ENCODE measurements at regions not wholly inside any gene's neighbourhood (a gene's known extent, or its start where the extent isn't known, plus 50 kb on each side); places are given as distances from the start of the nearest gene placed in this dataset.
A peak's percentile ranks its signal among the peaks of the same experiment; 100 is the strongest.

DNA sequence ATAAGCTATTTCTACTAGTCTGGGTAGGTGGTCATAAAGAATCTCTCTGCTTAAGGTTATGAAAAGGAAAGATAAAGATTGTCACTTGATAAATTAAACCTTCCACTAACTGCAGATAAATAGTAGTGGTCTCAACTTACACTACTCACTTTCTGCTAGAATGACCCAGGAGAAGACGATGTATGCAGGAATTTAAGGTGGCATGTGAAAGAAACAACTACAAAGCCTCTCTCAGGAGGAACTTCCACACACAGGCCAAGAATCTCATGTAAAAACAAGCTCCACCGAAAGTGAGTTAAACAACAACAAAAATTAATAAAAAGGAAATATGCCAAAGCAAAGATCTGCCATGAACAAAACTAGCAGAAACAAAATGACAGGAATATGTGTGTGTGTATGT lies 165.4 kb downstream of the CDC14C start:
- TF ChIP-seq, protein P1, sequence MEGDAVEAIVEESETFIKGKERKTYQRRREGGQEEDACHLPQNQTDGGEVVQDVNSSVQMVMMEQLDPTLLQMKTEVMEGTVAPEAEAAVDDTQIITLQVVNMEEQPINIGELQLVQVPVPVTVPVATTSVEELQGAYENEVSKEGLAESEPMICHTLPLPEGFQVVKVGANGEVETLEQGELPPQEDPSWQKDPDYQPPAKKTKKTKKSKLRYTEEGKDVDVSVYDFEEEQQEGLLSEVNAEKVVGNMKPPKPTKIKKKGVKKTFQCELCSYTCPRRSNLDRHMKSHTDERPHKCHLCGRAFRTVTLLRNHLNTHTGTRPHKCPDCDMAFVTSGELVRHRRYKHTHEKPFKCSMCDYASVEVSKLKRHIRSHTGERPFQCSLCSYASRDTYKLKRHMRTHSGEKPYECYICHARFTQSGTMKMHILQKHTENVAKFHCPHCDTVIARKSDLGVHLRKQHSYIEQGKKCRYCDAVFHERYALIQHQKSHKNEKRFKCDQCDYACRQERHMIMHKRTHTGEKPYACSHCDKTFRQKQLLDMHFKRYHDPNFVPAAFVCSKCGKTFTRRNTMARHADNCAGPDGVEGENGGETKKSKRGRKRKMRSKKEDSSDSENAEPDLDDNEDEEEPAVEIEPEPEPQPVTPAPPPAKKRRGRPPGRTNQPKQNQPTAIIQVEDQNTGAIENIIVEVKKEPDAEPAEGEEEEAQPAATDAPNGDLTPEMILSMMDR (IDR thresholded peaks at IDR 0.05), result no peak

DNA sequence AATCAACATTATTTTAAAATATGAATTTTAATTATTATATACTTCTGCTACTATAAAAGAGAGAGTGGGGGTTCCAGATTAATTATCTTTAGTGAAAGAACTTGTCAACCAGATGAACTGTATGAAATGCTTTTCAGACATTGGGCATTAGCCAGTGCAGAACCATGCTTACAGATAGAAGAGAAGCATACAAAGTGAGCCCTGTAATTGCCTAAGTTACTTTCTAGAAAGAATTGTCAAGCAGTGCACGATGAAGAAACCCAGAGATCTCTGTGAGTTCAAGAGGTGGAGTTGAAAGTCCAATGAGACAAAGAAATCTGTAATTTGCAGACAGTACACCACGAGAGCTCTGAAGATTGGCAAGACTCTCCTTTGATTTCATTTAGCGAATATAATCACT lies 166.7 kb downstream of the CDC14C start:
- TF ChIP-seq, protein P1 (IDR thresholded peaks at IDR 0.05), result no peak

DNA sequence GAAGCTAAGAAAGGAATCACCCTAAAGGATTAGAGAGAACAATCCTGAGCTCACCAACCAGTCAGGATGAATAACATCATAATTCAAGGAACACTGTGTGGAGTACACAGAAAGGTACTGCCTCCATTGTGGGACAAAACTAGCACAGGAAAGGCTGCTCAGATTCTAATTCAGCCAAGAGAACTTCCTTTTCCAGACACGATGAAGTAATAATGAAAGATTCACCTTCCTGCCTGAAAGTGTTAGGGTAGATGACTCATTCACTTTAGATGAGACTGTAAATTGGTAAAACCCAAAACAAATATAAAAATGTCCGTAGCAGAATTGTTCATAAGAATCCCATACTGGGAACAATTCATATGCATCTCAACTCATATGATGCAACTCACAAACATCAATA lies 167.2 kb downstream of the CDC14C start:
- TF ChIP-seq, protein P1 (IDR thresholded peaks at IDR 0.05), result no peak

DNA sequence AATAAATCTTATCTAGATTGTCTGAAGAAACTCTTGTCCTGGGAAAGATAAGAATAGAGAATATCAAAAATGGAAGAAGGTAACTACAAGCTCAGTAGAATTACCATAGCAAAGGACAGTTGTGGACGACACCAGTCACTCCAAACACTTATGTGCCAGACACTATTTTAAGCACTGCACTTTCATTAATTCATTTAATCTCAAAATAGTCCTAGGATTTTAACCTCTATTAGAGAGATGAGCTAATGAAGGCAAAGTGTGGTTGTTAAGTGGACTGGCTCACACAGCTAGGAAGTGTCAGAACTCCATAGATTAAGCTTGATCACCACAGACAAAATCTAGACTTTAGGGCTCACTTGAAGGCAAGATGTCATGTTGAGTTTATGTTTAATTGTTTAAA lies 168.9 kb downstream of the CDC14C start:
- TF ChIP-seq, protein P1 (IDR thresholded peaks at IDR 0.05), result no peak

DNA sequence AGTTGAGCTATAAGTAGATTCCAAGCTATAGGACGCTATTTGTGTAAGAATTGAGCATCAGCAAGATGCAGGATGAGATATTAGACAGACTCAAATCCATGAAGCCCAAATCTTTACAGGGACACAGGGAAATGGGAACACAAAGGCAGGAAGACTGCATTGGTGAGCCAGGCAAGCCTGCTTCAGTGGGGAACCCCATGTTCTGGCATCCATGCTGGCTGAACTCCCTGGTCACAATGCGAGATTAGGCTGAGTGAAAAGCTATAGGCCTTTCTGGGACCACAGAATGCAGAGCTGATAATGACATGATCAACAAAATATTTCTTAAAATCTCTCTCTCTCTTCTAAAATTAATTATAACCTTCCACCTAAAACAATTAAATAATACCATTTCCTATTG lies 170.5 kb downstream of the CDC14C start:
- TF ChIP-seq, protein P1 (IDR thresholded peaks at IDR 0.05), result no peak

DNA sequence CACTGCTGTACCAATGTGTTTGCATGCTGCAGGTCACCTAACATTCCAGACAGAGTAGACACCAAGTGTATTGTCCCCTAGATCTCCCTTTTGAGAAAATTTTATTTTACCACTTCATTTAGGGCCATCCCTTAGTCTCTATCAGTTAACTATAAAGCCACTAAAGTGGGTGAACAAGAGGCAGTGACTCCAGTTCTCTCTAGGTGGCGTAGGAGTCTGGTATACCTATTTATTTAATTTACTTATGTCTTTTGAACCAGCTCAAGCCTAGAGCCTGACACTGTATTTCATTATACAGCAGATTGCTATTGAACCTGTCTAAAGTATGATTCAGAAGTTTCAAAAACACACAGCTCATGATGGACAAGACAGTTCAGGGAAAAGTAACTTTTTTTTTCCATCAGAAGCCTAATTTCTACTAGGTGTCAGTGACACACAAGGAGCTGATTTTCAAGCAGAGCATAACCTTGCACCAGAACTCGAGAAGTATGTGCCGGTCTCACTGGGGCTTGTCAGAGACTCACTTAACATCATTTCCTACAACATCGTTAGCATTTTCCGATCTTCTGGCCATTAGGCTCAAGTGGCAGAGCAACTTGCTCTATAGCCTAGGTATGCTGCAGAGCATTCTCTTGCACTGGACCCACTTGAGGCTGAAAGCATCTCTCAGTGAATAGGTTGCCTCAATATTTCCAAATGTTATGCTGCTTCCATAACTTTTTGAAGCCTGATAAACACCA lies 175.4 kb downstream of the CDC14C start:
- TF ChIP-seq, protein P1 (IDR thresholded peaks at IDR 0.05), result peak; percentile 61

DNA sequence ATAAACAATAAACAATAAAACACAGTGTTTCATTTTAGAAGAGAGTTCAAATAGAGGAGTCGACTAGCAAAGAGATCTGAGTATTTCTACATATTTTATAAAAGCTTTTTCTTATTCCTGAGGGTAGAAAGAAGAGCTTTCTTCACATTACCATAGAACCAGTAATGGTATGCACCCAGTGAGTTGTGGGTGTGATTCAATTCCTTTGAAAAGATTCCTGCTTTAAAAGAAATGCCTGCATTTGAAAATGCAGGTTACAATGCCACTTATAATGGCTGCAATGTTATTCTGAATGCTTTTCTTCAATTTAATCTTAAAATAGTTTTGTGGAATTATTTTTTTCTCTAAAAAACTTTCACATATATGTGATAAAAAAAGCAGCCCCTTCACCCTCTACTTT lies 178.1 kb downstream of the CDC14C start:
- TF ChIP-seq, protein P1 (IDR thresholded peaks at IDR 0.05), result no peak

DNA sequence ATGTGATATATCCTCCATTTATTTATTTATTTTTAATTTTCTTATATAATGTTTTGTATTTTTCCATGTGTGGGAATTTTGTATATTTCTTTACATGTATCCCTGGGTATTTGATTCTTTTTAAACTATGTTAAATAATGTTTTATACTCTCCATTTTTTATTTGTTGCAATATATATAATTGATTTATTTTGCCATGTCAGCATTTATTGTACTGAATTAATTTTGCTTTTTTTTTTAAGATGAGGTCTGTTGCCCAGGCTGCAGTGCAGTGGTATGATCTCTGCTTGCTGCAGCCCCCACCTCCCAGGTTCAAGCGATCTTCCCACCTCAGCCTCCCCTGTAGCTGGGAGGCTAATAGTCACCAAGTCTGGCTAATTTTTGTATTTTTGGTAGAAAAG lies 187.4 kb downstream of the CDC14C start:
- TF ChIP-seq, protein P1 (IDR thresholded peaks at IDR 0.05), result no peak
